ENCODE measurements at regions not wholly inside any gene's neighbourhood (a gene's known extent, or its start where the extent isn't known, plus 50 kb on each side); places are given as distances from the start of the nearest gene placed in this dataset.

DNA sequence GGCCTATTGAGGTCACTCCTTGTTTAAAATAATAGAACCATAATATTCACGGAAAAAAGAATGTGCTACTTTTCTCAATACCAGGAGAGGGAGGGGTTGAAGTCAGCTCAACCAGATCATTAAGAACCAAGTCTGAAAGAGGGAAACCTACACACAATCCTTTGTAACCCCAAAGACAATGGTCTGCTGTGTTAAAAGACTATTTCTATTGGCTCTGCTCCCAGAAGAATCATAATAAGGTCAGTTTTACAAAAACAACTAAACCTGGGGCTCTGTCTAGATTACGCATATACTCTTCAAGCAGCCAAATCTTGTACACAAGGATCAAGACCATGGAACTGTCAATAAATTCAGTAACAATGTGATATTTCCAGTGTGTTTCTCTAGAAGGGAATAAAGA is 177.2 kb upstream of the CRIM1 start:
- intact Hi-C loops (cut with DNase I): no loop called here
- no peak for DNase-seq
- H3K27ac ChIP-seq: no peak overlapping the region
- H3K27me3 ChIP-seq: peaks cover 0 to 4% (median 0%) of the 10 kb centered on the region in 7 donors
- H3K4me3 ChIP-seq: no peak overlapping the region
- 67 to 70% methylated on average over 2 of the region's 2 CpGs for WGBS, 2 donors
- peaks cover 0 to 6% (median 0%) of the 10 kb centered on the region in 11 donors for H3K9me3 ChIP-seq
- TF ChIP-seq, protein P1, sequence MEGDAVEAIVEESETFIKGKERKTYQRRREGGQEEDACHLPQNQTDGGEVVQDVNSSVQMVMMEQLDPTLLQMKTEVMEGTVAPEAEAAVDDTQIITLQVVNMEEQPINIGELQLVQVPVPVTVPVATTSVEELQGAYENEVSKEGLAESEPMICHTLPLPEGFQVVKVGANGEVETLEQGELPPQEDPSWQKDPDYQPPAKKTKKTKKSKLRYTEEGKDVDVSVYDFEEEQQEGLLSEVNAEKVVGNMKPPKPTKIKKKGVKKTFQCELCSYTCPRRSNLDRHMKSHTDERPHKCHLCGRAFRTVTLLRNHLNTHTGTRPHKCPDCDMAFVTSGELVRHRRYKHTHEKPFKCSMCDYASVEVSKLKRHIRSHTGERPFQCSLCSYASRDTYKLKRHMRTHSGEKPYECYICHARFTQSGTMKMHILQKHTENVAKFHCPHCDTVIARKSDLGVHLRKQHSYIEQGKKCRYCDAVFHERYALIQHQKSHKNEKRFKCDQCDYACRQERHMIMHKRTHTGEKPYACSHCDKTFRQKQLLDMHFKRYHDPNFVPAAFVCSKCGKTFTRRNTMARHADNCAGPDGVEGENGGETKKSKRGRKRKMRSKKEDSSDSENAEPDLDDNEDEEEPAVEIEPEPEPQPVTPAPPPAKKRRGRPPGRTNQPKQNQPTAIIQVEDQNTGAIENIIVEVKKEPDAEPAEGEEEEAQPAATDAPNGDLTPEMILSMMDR (IDR thresholded peaks at IDR 0.05): no peak
- H3K36me3 ChIP-seq: no peaks in the 10 kb centered on the region
- no peaks in the 10 kb centered on the region for H3K4me1 ChIP-seq
- no peak for ATAC-seq

DNA sequence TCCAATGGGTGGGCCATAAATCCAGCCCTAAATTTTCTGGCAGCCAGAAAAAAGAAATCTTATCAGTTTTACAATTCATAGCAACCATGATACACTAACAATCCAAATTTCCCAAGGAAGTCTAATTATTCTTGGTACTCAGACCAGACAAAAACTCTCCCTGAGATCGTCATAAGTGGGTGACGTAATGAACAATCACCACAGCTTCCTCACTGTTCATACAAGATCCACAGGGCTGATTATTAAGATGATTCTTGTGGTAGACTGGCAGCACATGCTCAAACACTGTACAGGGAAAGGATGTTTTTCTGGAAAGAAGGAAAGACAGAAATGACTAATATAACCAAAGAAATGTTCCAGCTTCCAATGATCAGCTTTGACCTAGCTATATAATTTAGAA is 178.3 kb upstream of the CRIM1 start:
- Histone ChIP-seq H3K4me1 (no peaks in the 10 kb centered on the region), H3K9me3 (peaks cover 0 to 6% (median 0%) of the 10 kb centered on the region in 11 donors), H3K27me3 (peaks cover 0 to 5% (median 0%) of the 10 kb centered on the region in 7 donors), H3K4me3 (no peak overlapping the region), H3K36me3 (no peaks in the 10 kb centered on the region), H3K27ac (no peak overlapping the region)
- TF ChIP-seq, protein P1 (IDR thresholded peaks at IDR 0.05): no peak
- intact Hi-C loops (cut with DNase I): no loop called here
- no peak for DNase-seq
- 66 to 68% methylated on average over 2 of the region's 2 CpGs for WGBS, 2 donors
- no peak for ATAC-seq

DNA sequence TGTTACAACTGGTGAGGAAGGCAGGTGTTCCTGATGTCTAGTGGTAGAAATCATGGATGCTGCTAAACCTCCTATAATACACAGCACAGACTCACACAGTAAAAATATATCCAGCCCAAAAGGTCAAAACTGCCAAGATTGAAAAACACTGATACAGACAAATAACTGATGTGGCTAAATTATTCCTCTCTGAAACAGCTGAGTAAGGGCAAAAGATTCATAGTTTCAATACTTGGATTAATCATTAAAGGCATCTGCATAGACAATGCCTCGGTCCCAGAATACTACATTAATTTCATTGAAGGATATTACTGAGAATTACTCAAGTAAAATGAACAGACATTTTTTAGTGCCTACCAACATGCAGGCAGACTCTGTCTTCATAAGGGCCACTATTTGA is 180.7 kb upstream of the CRIM1 start:
- Histone ChIP-seq H3K4me1 (no peaks in the 10 kb centered on the region), H3K9me3 (peaks cover 0 to 6% (median 0%) of the 10 kb centered on the region in 11 donors), H3K27ac (no peak overlapping the region), H3K36me3 (no peaks in the 10 kb centered on the region), H3K27me3 (peaks cover 0 to 12% (median 0%) of the 10 kb centered on the region in 7 donors), H3K4me3 (no peak overlapping the region)
- DNase-seq: no peak
- intact Hi-C loops (cut with DNase I): no loop called here
- ATAC-seq: no peak
- TF ChIP-seq, protein P1 (IDR thresholded peaks at IDR 0.05): no peak
- WGBS, 2 donors: 78 to 89% methylated on average over 1 of the region's 1 CpG

DNA sequence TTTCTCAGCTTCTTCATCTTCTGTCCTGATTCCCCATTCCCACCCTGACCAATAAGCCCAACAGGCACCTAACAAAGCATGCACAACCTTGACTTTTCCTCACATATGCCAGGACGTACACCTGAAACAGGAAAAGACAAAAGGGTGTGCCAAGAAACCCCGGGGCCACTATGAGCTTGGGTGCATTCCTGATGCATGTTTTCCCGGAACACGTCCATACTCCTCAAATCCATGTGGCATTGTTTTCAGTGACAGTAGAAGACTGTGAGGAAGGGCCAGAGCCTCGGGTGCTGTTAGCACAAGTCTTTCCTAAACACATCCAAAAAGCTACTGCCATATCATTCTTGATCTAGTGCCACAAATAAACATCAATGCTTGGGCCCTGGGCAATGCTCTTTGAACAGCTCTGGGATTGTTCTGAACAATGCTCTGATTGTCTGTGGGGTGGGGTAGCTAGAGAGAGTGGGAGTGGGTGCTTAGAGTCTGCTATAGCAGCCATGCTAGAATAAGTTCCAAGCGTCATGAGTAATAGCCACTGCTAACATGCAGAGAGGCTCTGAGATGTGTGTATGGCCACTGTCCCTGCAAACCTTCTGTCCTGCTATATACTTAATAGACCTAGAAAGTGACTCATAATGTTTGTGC is 181.7 kb upstream of the CRIM1 start:
- intact Hi-C loops (cut with DNase I): no loop called here
- WGBS, 2 donors: 71% methylated on average over 6 of the region's 6 CpGs
- DNase-seq (no peak), ATAC-seq (no peak)
- TF ChIP-seq, protein P1 (IDR thresholded peaks at IDR 0.05): no peak
- Histone ChIP-seq H3K4me3 (no peak overlapping the region), H3K9me3 (peaks cover 0 to 5% (median 0%) of the 10 kb centered on the region in 11 donors), H3K27ac (no peak overlapping the region), H3K36me3 (no peaks in the 10 kb centered on the region), H3K4me1 (no peaks in the 10 kb centered on the region), H3K27me3 (peaks cover 0 to 12% (median 0%) of the 10 kb centered on the region in 7 donors)

Data from heart right ventricle (tissue), 16 donors.